Gastroesophageal sphincter (tissue), 3 donors: ENCODE measurements at regions not wholly inside any gene's neighbourhood (a gene's known extent, or its start where the extent isn't known, plus 50 kb on each side); places are given as distances from the start of the nearest gene placed in this dataset.

Experiments used
- EP300 ChIP-seq: sonication (generic); formaldehyde crosslinking; IDR thresholded peaks from one replicate; pipeline ENCODE4 v1.6.1; 2017; ENCODE audit warnings: antibody characterized with exemption, mild to moderate bottlenecking
- POLR2A ChIP-seq, 2 donors: fragments of 450-650 bp; IDR thresholded peaks; one replicate each; pipeline ENCODE4 v1.6.1; 2017; ENCODE audit warnings: antibody characterized with exemption in 2 of 2, mild to moderate bottlenecking in 2 of 2, moderate library complexity in 1 of 2
- POLR2AphosphoS5 ChIP-seq: sonication (generic); formaldehyde crosslinking; IDR thresholded peaks from one replicate; pipeline ENCODE4 v1.6.1; 2017; ENCODE audit warnings: antibody characterized with exemption
- TF ChIP-seq, protein P1 (sequence below), 4 experiments: fragments of 200-600 bp in 2 of 4; fragments of 450-650 bp in 2 of 4; sonication (generic) in 1 of 4; IDR thresholded peaks; one replicate each; pipeline ENCODE4 v1.5.1; 2017 to 2019; ENCODE audit warnings: antibody characterized with exemption in 4 of 4, mild to moderate bottlenecking in 2 of 4, moderate library complexity in 2 of 4

GRCh38 chr3:106813742-106814141 is 563.5 kb upstream of the CCDC54 start:
- no peak for TF ChIP-seq EP300
- TF ChIP-seq, protein P1, sequence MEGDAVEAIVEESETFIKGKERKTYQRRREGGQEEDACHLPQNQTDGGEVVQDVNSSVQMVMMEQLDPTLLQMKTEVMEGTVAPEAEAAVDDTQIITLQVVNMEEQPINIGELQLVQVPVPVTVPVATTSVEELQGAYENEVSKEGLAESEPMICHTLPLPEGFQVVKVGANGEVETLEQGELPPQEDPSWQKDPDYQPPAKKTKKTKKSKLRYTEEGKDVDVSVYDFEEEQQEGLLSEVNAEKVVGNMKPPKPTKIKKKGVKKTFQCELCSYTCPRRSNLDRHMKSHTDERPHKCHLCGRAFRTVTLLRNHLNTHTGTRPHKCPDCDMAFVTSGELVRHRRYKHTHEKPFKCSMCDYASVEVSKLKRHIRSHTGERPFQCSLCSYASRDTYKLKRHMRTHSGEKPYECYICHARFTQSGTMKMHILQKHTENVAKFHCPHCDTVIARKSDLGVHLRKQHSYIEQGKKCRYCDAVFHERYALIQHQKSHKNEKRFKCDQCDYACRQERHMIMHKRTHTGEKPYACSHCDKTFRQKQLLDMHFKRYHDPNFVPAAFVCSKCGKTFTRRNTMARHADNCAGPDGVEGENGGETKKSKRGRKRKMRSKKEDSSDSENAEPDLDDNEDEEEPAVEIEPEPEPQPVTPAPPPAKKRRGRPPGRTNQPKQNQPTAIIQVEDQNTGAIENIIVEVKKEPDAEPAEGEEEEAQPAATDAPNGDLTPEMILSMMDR (IDR thresholded peaks at IDR 0.05) = no peak
- TF ChIP-seq POLR2A (IDR thresholded peaks at IDR 0.05) = no peak
- no peak for TF ChIP-seq POLR2AphosphoS5
